ENCODE measurements at regions not wholly inside any gene's neighbourhood (a gene's known extent, or its start where the extent isn't known, plus 50 kb on each side); places are given as distances from the start of the nearest gene placed in this dataset.

GRCh38 chr5:6914347-6914746 is 201.1 kb downstream of the TENT4A start:
- FAIRE-seq: no peak
- Histone ChIP-seq H3K36me3 (ENCODE audit: control insufficient read depth in 2 of 4, insufficient read depth in 4 of 4, low read length in 3 of 4) (no peaks in the 10 kb centered on the region), H3K9ac (replicated peaks in 1 of 4; ENCODE audit: extremely low read depth in 1 of 4, low read depth in 3 of 4, low read length in 3 of 4) (no peak overlapping the region), H3K79me2 (ENCODE audit: control insufficient read depth in 1 of 2, insufficient read depth in 2 of 2, low read length in 2 of 2) (no peaks in the 10 kb centered on the region), H3K23ac (ENCODE audit: insufficient read length) (no peak overlapping the region), H4K20me1 (replicated peaks in 1 of 2; ENCODE audit: control insufficient read depth in 1 of 2, insufficient read depth in 2 of 2, low read length in 2 of 2) (no peaks in the 10 kb centered on the region), H3K14ac (ENCODE audit: insufficient read length) (no peak overlapping the region), H2BK20ac (ENCODE audit: low read length) (no peak overlapping the region), H2AK5ac (ENCODE audit: low read depth, low read length) (no peak overlapping the region), H3K27ac (ENCODE audit: low read depth, low read length) (no peak overlapping the region), H3K79me1 (ENCODE audit: low read depth, low read length) (no peaks in the 10 kb centered on the region), H3K27me3 (replicated peaks in 1 of 4; ENCODE audit: control insufficient read depth in 3 of 4, extremely low read depth in 1 of 4, insufficient read depth in 3 of 4, low read length in 3 of 4) (no peaks in the 10 kb centered on the region), H2BK120ac (replicated peaks; ENCODE audit: low read depth, low read length) (no peak overlapping the region), H2BK12ac (ENCODE audit: low read depth, low read length) (no peak overlapping the region), H3K9me3 (ENCODE audit: insufficient read depth in 2 of 2, low read depth in 1 of 2, low read length in 1 of 2) (no peaks in the 10 kb centered on the region), H3K18ac (ENCODE audit: extremely low read depth, low read length) (no peak overlapping the region), H3K4me2 (ENCODE audit: insufficient read depth in 1 of 2, low read depth in 2 of 2, low read length in 2 of 2) (no peak overlapping the region), H4K5ac (ENCODE audit: insufficient read length, low read depth, low read length) (no peak overlapping the region), H3K4me1 (replicated peaks in 1 of 4; ENCODE audit: control insufficient read depth in 3 of 4, insufficient read depth in 4 of 4, low read length in 3 of 4) (no peaks in the 10 kb centered on the region), H3K4ac (replicated peaks; ENCODE audit: insufficient read length, low read depth, low read length) (no peak overlapping the region), H2BK15ac (ENCODE audit: low read length) (no peak overlapping the region), H4K91ac (replicated peaks; ENCODE audit: insufficient read length, low read length) (no peak overlapping the region), H2BK5ac (ENCODE audit: low read depth, low read length) (no peak overlapping the region), H3K23me2 (ENCODE audit: low read depth, low read length) (no peaks in the 10 kb centered on the region; the same call in 1 of the 2 replicates), H2AFZ (ENCODE audit: low read length) (no peak overlapping the region), H3K4me3 (ENCODE audit: extremely low read depth in 1 of 4, insufficient read depth in 2 of 4, low read depth in 3 of 4, low read length in 4 of 4) (no peak overlapping the region), H3K56ac (replicated peaks; ENCODE audit: insufficient read length, low read depth, low read length) (no peak overlapping the region), H4K8ac (ENCODE audit: extremely low read depth, insufficient read depth, low read length) (no peak overlapping the region)
- TF ChIP-seq CTBP2 (IDR thresholded peaks at IDR 0.05; ENCODE audit: borderline replicate concordance, insufficient read depth, insufficient read length, low read length) (no peak), HDAC2 (IDR thresholded peaks at IDR 0.05; ENCODE audit: borderline replicate concordance in 1 of 2, low read depth in 2 of 2, low read length in 2 of 2) (no peak), CHD2 (IDR thresholded peaks at IDR 0.05; ENCODE audit: low read length) (no peak), POU5F1 (IDR thresholded peaks at IDR 0.05; ENCODE audit: low read depth, low read length) (no peak), ZNF274 (IDR thresholded peaks at IDR 0.05; ENCODE audit: borderline replicate concordance, extremely low read depth, low read length) (no peak), EGR1 (IDR thresholded peaks at IDR 0.05; ENCODE audit: borderline replicate concordance, low read depth, low read length) (no peak), CEBPB (IDR thresholded peaks at IDR 0.05; ENCODE audit: low read depth, low read length) (no peak), CTCF (IDR thresholded peaks at IDR 0.05; ENCODE audit: control extremely low read depth in 1 of 3, insufficient read depth in 1 of 3, low read depth in 1 of 3, low read length in 3 of 3) (no peak), SP1 (IDR thresholded peaks at IDR 0.05; ENCODE audit: low read depth, low read length) (no peak), RBBP5 (IDR thresholded peaks at IDR 0.05; ENCODE audit: borderline replicate concordance, low read depth, low read length) (no peak), KDM1A (IDR thresholded peaks at IDR 0.05; ENCODE audit: borderline replicate concordance, low read length) (no peak)
- TF ChIP-seq, protein P1, sequence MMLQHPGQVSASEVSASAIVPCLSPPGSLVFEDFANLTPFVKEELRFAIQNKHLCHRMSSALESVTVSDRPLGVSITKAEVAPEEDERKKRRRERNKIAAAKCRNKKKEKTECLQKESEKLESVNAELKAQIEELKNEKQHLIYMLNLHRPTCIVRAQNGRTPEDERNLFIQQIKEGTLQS (IDR thresholded peaks at IDR 0.05; ENCODE audit: insufficient read depth, low read depth, low read length): no peak
- DNase-seq (ENCODE audit: low read depth in 1 of 2, low spot score in 2 of 2): no peak
- 93% methylated on average over 2 of the region's 2 CpGs; no CpG with 5 or more reads in 1 of the 2 experiments for WGBS, 2 experiments (ENCODE audit: extremely low coverage in 1 of 2, insufficient coverage in 1 of 2, insufficient read length in 1 of 2, insufficient replicate concordance in 2 of 2, low coverage in 1 of 2, low lambda C conversion rate in 2 of 2, missing lambda C conversion rate in 1 of 2)
- ChIA-PET POLR2A (ENCODE audit: partially characterized antibody) (no interaction called here), CTCF (ENCODE audit: partially characterized antibody) (no interaction called here)

All from H1 (cell line).